ENCODE measurements at regions not wholly inside any gene's neighbourhood (a gene's known extent, or its start where the extent isn't known, plus 50 kb on each side); places are given as distances from the start of the nearest gene placed in this dataset.
"Not testable (repeated sequence)": the region's sequence is repeated elsewhere in the genome, so short reads cannot be mapped to it uniquely, and the experiment has no call there.

- no peak for DNase-seq (ENCODE audit: low read depth, low spot score)
Observed at GRCh38 chr11:15675683-15676082, 561.0 kb downstream of the INSC start.

GRCh38 chr11:15677181-15677580, 562.5 kb downstream of the INSC start:
- DNase-seq (ENCODE audit: low read depth, low spot score): no peak
- no peak overlapping the region for H3K27ac ChIP-seq

More at GRCh38 chr11:15675683-15676082, 561.0 kb downstream of the INSC start:
- H3K27ac ChIP-seq: no peak overlapping the region

DNA sequence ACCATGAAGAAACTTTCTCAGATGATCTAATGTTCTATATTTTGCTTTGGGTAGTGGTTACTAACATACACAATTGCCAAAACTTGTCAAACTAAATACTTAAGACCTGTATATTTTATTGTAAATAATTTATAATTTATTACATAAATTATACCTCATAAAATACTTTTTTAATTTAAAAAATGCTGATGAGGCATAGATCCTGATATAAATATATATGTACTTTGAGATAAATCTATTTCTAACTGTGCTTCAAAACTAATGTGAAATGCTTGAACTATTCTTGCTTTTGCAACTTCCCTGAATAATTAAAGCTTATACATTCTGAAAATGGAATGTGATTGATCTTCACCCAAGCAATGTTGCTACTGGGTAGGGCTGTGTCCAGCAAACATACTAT, 568.8 kb downstream of the INSC start:
- DNase-seq (ENCODE audit: low read depth, low spot score): no peak
- no peak overlapping the region for H3K27ac ChIP-seq

- no peak overlapping the region for H3K27ac ChIP-seq
- no peak for DNase-seq (ENCODE audit: low read depth, low spot score)
Observed at GRCh38 chr11:15685306-15685705, 570.6 kb downstream of the INSC start.

DNA sequence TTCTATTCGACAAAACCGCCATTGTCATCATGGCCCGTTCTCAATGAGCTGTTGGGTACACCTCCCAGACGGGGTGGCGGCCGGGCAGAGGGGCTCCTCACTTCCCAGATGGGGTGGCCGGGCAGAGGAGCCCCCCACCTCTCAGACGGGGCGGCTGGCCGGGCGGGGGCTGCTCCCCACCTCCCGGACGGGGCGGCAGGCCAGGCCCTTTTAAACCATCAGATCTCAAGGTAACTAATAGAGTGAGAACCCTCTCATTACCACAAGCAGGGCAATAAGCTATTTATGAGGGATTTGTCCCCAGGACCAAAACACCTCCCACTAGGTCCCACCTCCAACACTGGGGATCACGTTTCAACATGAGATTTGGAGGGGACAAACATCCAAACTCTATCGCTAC, 571.5 kb downstream of the INSC start:
- H3K27ac ChIP-seq; DNase-seq (ENCODE audit: low read depth, low spot score): not testable (repeated sequence)

GRCh38 chr11:15687342-15687741, 572.6 kb downstream of the INSC start:
- no peak overlapping the region for H3K27ac ChIP-seq
- no peak for DNase-seq (ENCODE audit: low read depth, low spot score)

GRCh38 chr11:15688351-15688792, 573.6 kb downstream of the INSC start:
- DNase-seq (ENCODE audit: low read depth, low spot score): no peak
- no peak overlapping the region for H3K27ac ChIP-seq

- H3K27ac ChIP-seq: no peak overlapping the region
- no peak for DNase-seq (ENCODE audit: low read depth, low spot score)
Observed at GRCh38 chr11:15690320-15690719, 575.6 kb downstream of the INSC start.

- H3K27ac ChIP-seq: no peak overlapping the region
- no peak for DNase-seq (ENCODE audit: low read depth, low spot score)
Observed at GRCh38 chr11:15692739-15693138, 578.0 kb downstream of the INSC start.

DNA sequence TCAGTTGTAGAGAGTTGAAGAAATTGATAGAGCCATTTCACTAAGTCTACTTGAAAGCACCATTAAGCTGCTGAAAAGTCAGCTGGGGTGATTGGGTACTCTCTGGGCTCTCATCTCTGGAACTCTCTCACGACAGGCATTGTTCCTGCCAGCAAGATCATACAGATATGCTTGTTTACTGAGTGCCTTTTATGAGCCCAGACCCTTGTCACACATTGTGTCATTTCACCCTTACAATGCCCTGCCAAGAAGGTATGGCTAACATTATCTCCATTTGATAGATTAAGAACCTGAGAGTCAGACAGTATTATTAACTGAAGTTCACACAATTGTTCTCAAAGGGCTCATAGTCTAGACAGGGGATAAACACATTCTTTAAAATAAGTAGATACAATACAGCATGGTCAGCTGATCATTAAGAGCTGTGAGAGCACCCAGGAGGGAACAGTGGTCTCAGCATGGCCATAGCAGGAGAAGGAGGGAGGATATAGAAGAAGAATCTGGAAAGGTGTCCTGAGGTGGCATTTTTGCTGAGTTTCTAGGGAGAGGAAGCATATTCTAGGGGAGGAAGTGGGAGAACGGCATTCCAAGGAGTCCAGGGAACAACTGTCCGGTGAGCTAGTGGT, 580.5 kb downstream of the INSC start:
- DNase-seq (ENCODE audit: low read depth, low spot score): no peak
- H3K27ac ChIP-seq: no peak overlapping the region

GRCh38 chr11:15696069-15696468, 581.3 kb downstream of the INSC start:
- H3K27ac ChIP-seq: no peak overlapping the region
- no peak for DNase-seq (ENCODE audit: low read depth, low spot score)

- no peak for DNase-seq (ENCODE audit: low read depth, low spot score)
- no peak overlapping the region for H3K27ac ChIP-seq
Observed at GRCh38 chr11:15697437-15698236, 582.9 kb downstream of the INSC start.

DNA sequence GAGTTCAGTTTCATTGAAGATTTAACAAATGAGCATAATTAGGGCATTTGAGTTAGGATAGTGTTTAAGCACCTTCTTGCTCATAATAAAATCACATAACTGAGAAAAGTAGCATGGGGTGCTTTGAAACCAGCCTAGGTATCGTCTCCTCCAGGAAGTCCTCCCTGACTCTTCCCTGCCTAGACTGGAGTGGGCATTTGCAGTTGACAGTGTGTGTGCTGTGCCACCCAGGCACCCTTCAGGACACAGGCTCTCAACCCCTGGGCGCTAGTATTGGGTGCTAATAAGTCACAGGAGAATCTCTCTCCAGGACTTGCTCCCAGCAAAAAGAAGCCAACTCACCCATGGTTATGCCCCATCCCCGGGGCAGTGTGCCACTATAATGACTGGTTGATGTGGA, 584.1 kb downstream of the INSC start:
- H3K27ac ChIP-seq: no peak overlapping the region
- no peak for DNase-seq (ENCODE audit: low read depth, low spot score)

- H3K27ac ChIP-seq: no peak overlapping the region
- DNase-seq (ENCODE audit: low read depth, low spot score): no peak
Observed at GRCh38 chr11:15699978-15700377, 585.3 kb downstream of the INSC start.

- H3K27ac ChIP-seq: no peak overlapping the region
- no peak for DNase-seq (ENCODE audit: low read depth, low spot score)
Observed at GRCh38 chr11:15700456-15700855, 585.7 kb downstream of the INSC start.

- no peak for DNase-seq (ENCODE audit: low read depth, low spot score)
Observed at GRCh38 chr11:15704064-15704463, 589.3 kb downstream of the INSC start.

DNA sequence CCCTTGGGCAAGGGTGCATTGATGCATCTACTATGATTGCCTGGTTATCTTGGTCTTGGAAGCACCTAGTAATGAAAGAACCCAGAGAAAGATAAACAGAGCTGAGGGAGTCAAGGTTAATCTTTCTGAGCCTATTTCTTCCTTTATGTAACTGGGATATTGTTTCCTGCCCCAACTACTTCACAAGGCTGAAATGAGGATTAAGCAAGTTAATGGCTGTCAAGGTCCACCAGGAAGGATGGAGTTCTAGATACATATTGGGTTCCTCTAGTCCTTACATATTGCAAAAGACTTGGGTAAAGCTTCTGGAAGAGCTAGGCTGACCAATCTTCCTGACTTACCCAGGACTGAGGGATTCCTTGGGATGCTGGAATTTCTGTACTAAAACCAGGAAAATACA, 589.8 kb downstream of the INSC start:
- H3K27ac ChIP-seq: no peak overlapping the region
- no peak for DNase-seq (ENCODE audit: low read depth, low spot score)

More at GRCh38 chr11:15704064-15704463, 589.3 kb downstream of the INSC start:
- no peak overlapping the region for H3K27ac ChIP-seq

GRCh38 chr11:15705891-15706290, 591.2 kb downstream of the INSC start:
- no peak for DNase-seq (ENCODE audit: low read depth, low spot score)

GRCh38 chr11:15707194-15707593, 592.5 kb downstream of the INSC start:
- no peak for DNase-seq (ENCODE audit: low read depth, low spot score)

More at GRCh38 chr11:15705891-15706290, 591.2 kb downstream of the INSC start:
- no peak overlapping the region for H3K27ac ChIP-seq

DNA sequence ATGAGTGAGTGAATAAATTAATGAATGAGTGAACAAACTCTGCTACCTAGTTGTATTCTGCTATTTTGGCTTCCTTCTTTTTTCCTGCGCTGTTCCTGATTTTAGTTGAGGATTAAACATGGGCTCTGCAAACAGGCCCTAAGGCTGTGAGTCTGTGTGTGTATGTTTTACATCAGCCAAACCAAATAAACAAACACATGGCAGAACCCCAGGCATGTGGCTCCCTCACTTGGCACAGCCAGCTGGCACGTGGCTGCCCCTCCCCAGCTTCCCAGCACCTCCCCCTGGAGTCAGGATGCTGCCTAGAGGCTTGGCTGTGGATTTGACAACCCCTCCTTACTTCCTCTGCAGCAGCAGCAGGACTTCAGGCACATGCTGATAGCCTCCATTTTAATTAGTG, 593.2 kb downstream of the INSC start:
- no peak overlapping the region for H3K27ac ChIP-seq
- DNase-seq (ENCODE audit: low read depth, low spot score): no peak

More at GRCh38 chr11:15707194-15707593, 592.5 kb downstream of the INSC start:
- H3K27ac ChIP-seq: no peak overlapping the region

- no peak overlapping the region for H3K27ac ChIP-seq
- DNase-seq (ENCODE audit: low read depth, low spot score): no peak
Observed at GRCh38 chr11:15710580-15711275, 596.0 kb downstream of the INSC start.

Measured in epithelial cell of prostate (primary cell).